ENCODE measurements at regions not wholly inside any gene's neighbourhood (a gene's known extent, or its start where the extent isn't known, plus 50 kb on each side); places are given as distances from the start of the nearest gene placed in this dataset.

DNA sequence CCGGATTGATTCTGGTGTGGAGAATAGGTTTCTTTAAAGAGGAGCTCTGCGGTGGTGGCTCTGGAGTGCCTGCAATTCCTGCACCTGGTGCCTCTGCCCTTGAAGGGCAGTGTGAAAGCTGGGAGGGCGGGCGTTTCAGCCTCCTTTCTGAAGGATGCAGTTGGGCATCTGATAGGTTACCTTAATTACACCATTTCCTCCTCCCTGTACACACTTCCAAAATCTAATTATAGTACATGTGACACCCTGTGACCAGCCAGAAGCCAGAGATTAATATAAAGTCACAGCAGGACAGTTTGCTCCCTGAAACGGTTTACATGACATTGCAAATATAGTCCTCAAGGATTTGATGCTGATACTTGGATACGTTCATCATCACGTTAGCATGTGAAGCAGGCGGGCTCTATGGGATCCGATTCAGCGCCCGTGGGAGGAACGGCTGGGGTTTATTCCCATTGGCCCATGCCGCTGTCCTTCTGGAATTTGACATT is 548.2 kb downstream of the QKI start:
- Histone ChIP-seq H3K27me3 (ENCODE audit: insufficient read depth, low read depth) (no peaks in the 10 kb centered on the region), H3K27ac (no peak overlapping the region), H3K9ac (no peak overlapping the region), H3K4me1 (ENCODE audit: low read depth, poor library complexity, severe bottlenecking) (no peaks in the 10 kb centered on the region), H4K20me1 (ENCODE audit: insufficient read depth) (no peaks in the 10 kb centered on the region), H3K79me2 (ENCODE audit: insufficient read depth, low read depth) (no peaks in the 10 kb centered on the region), H3K36me3 (ENCODE audit: insufficient read depth) (no peaks in the 10 kb centered on the region), H3K4me3 (IDR thresholded peaks at IDR 0.05; ENCODE audit: insufficient read depth, low read depth, low read length) (no peak overlapping the region), H3K4me2 (no peak overlapping the region), H2AFZ (ENCODE audit: low read depth) (no peak overlapping the region)
- TF ChIP-seq, protein P1, sequence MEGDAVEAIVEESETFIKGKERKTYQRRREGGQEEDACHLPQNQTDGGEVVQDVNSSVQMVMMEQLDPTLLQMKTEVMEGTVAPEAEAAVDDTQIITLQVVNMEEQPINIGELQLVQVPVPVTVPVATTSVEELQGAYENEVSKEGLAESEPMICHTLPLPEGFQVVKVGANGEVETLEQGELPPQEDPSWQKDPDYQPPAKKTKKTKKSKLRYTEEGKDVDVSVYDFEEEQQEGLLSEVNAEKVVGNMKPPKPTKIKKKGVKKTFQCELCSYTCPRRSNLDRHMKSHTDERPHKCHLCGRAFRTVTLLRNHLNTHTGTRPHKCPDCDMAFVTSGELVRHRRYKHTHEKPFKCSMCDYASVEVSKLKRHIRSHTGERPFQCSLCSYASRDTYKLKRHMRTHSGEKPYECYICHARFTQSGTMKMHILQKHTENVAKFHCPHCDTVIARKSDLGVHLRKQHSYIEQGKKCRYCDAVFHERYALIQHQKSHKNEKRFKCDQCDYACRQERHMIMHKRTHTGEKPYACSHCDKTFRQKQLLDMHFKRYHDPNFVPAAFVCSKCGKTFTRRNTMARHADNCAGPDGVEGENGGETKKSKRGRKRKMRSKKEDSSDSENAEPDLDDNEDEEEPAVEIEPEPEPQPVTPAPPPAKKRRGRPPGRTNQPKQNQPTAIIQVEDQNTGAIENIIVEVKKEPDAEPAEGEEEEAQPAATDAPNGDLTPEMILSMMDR (conservative IDR thresholded peaks at IDR 0.05; ENCODE audit: low read depth, low read length): no peak

DNA sequence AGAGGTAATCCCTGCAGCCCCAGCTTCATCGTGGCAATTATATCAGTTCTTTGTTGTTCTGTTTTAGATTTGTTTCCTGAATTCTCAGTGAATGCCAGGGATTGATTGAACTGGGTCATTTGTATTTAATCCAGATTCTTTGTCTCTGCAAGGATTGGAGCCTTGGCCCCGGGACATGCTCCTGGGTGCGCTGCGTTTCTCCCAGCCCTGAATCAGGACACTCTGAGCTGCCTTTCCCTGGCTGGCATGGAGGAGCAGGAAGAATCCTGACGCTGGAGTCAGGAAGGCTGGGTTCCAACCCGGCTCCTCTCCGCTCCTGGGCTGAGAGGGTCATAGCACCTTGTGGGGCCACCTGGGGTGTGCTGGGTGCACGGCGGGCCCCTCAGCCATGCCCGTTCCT is 545.6 kb downstream of the QKI start:
- Histone ChIP-seq H3K4me2 (no peak overlapping the region), H2AFZ (ENCODE audit: low read depth) (no peak overlapping the region), H3K4me1 (ENCODE audit: low read depth, poor library complexity, severe bottlenecking) (no peaks in the 10 kb centered on the region), H3K36me3 (ENCODE audit: insufficient read depth) (no peaks in the 10 kb centered on the region), H4K20me1 (ENCODE audit: insufficient read depth) (no peaks in the 10 kb centered on the region), H3K4me3 (IDR thresholded peaks at IDR 0.05; ENCODE audit: insufficient read depth, low read depth, low read length) (no peak overlapping the region), H3K9ac (no peak overlapping the region), H3K27ac (no peak overlapping the region), H3K79me2 (ENCODE audit: insufficient read depth, low read depth) (no peaks in the 10 kb centered on the region), H3K27me3 (ENCODE audit: insufficient read depth, low read depth) (no peaks in the 10 kb centered on the region)
- TF ChIP-seq, protein P1 (conservative IDR thresholded peaks at IDR 0.05; ENCODE audit: low read depth, low read length): no peak

DNA sequence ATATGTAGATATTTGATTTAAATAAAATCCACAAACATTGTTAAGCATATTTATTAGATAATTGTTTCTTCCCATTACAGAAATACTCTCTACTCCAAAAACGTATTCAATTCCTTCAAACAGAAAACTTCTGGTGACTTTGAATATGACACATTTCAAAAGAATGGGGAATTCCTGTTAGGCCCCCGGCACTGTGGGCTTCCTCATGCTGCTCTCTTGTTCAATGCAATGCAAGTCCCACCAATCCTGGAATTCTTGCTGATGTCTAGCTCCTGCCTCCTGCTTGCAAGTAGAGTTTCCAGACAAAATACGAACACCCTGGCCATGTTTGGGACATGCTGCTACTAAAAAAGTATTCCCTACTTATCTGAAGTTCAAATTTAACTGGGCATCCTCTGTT is 544.1 kb downstream of the QKI start:
- TF ChIP-seq, protein P1 (conservative IDR thresholded peaks at IDR 0.05; ENCODE audit: low read depth, low read length): no peak
- Histone ChIP-seq H4K20me1 (ENCODE audit: insufficient read depth) (no peaks in the 10 kb centered on the region), H3K4me2 (no peak overlapping the region), H3K79me2 (ENCODE audit: insufficient read depth, low read depth) (no peaks in the 10 kb centered on the region), H3K27ac (no peak overlapping the region), H2AFZ (ENCODE audit: low read depth) (no peak overlapping the region), H3K27me3 (ENCODE audit: insufficient read depth, low read depth) (no peaks in the 10 kb centered on the region), H3K4me1 (ENCODE audit: low read depth, poor library complexity, severe bottlenecking) (no peaks in the 10 kb centered on the region), H3K36me3 (ENCODE audit: insufficient read depth) (no peaks in the 10 kb centered on the region), H3K9ac (no peak overlapping the region), H3K4me3 (IDR thresholded peaks at IDR 0.05; ENCODE audit: insufficient read depth, low read depth, low read length) (no peak overlapping the region)

DNA sequence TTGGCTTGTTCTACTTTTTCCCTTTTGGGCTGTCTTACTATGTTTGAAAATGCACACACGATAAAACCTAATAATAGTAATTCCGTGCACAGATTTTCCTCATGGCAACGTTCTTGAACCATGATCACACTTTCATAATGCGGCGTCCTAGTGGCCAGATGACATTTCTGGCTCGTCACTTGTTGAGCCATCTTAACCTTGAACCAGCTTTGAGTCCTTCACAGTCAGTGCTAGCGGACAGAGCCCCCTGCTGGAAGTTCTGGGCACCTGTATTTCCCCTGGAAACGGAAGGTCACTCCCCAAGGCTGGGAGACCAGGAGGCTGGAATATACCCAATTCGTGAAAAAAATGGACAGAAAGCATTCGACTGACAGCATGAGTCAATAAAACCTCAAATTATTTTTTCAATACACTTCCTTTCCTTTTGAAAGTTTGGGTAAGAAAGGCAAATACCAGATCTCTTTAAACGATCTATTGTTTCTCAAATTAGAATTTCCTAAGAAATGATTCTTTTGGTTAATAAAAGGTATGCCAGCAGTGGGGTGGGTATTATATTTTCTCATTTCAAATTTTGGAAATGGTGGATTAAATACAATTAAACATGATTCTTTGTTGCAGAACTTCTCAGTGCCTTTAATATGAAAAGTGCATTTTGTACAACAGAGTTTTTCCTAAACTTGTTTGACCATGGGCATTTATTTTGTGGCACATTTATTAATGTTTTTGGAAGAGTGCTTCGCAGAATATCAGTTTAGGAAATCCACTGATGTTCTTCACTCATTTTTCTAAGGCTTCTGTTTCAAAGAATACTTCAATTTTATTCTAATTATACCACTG is 542.3 kb downstream of the QKI start:
- Histone ChIP-seq H3K27me3 (ENCODE audit: insufficient read depth, low read depth) (no peaks in the 10 kb centered on the region), H3K4me3 (IDR thresholded peaks at IDR 0.05; ENCODE audit: insufficient read depth, low read depth, low read length) (no peak overlapping the region), H3K36me3 (ENCODE audit: insufficient read depth) (no peaks in the 10 kb centered on the region), H3K4me2 (no peak overlapping the region), H3K9ac (no peak overlapping the region), H2AFZ (ENCODE audit: low read depth) (no peak overlapping the region), H3K4me1 (ENCODE audit: low read depth, poor library complexity, severe bottlenecking) (no peaks in the 10 kb centered on the region), H3K79me2 (ENCODE audit: insufficient read depth, low read depth) (no peaks in the 10 kb centered on the region), H3K27ac (no peak overlapping the region), H4K20me1 (ENCODE audit: insufficient read depth) (no peaks in the 10 kb centered on the region)
- TF ChIP-seq, protein P1 (conservative IDR thresholded peaks at IDR 0.05; ENCODE audit: low read depth, low read length): peak; percentile 66
